NB4 (cell line): ENCODE measurements at regions not wholly inside any gene's neighbourhood (a gene's known extent, or its start where the extent isn't known, plus 50 kb on each side); places are given as distances from the start of the nearest gene placed in this dataset.

Experiments
- DNase-seq: peaks from one replicate; pipeline ENCODE4 v3.0.0; 2010; ENCODE audit warnings: low read depth
- H3K4me3 ChIP-seq: one replicate; pipeline ENCODE4 v1.5.1; 2011; ENCODE audit warnings: mild to moderate bottlenecking, low read depth, low read length, moderate library complexity
- CTCF ChIP-seq: IDR thresholded peaks from one replicate; pipeline ENCODE4 v1.5.1; 2012; ENCODE audit warnings: low read depth, low read length
- MAX ChIP-seq: IDR thresholded peaks from 2 replicates; pipeline ENCODE4 v1.6.1; 2011; ENCODE audit warnings: low read depth, low read length
- MYC ChIP-seq: IDR thresholded peaks from 2 replicates; pipeline ENCODE4 v1.6.1; 2011; ENCODE audit warnings: low read depth, low read length
- POLR2A ChIP-seq: IDR thresholded peaks from 2 replicates; pipeline ENCODE4 v1.6.1; 2011; ENCODE audit warnings: mild to moderate bottlenecking; ENCODE audit not compliant: insufficient read length; ENCODE audit errors: extremely low read depth

GRCh38 chr4:86482306-86483172 is 111.6 kb upstream of the PTPN13 start:
- H3K4me3 ChIP-seq, result no peak overlapping the region
- DNase-seq, result peak; percentile 62

GRCh38 chr4:86483173-86483490 is 111.0 kb upstream of the PTPN13 start:
- no peak for DNase-seq
- TF ChIP-seq MAX (no peak), POLR2A (no peak), MYC (no peak), CTCF (no peak)
- H3K4me3 ChIP-seq, result no peak overlapping the region

More at GRCh38 chr4:86482306-86483172, 111.6 kb upstream of the PTPN13 start:
- no peak for TF ChIP-seq MYC
- peak; percentile 44 for TF ChIP-seq CTCF
- no peak for TF ChIP-seq POLR2A
- TF ChIP-seq MAX, result no peak

DNA sequence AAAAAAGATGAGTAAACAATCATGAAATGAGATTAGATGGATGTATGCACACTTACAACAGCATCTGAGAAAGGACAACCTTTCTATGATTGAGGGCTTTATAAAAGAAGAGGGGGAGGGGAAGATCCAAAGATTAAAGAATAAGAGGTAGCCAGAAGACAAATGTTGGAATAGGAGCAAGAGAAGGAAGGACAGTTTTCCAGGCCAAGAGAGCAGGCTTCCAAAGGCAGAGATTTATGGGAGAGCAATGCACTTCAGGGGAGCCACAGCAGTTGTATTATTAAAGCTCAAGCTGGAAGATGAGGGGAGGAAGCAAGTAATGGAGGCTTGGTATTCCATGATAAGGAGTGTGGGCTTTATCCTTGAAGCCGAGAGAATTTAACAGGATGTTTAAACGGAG is 110.3 kb upstream of the PTPN13 start:
- no peak overlapping the region for H3K4me3 ChIP-seq
- no peak for DNase-seq
- TF ChIP-seq POLR2A, result no peak

DNA sequence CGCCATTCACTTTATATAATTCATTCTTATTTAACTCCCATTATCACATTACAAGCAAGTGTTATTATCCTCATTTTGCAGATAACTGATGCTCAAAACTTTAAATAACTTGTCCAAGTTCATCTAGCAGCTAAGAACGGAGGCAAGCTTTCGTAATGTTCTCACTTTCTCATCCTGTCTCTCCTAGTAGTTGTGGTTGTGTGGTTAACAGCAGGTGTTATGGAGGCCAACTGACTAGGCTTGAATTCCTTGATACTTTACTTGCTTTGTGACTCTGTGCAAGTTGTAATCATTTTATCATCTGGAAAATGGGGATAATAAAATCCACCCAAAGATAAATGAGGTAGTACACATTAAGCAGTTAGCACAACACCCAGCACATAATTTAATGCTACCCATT is 109.9 kb upstream of the PTPN13 start:
- DNase-seq, result peak; percentile 66
- TF ChIP-seq MAX (no peak), CTCF (no peak), POLR2A (no peak)
- H3K4me3 ChIP-seq, result no peak overlapping the region

GRCh38 chr4:86487738-86488348 is 106.3 kb upstream of the PTPN13 start:
- no peak overlapping the region for H3K4me3 ChIP-seq
- TF ChIP-seq MAX (no peak), POLR2A (no peak), MYC (no peak), CTCF (no peak)
- no peak for DNase-seq

DNA sequence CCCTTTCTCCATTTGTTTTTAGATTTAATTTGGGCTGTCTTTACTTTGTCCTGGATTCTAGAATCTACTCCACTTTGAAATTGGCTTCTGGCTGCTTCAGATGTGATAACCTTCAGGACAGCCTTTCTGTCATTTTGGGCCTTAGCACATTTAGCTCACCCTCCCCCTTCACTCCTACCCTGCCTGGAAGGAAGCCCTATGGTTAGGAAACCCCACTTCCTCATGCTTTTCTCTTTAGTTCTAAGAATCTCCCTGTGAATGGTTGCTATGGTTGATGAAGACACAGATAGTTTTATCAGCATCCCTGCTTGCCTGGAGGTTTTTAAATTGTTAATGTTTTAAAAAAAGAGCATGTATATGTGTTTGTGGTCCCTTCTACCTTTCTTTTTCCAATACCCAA is 100.7 kb upstream of the PTPN13 start:
- TF ChIP-seq MAX, result no peak
- no peak for TF ChIP-seq MYC
- no peak for TF ChIP-seq POLR2A
- TF ChIP-seq CTCF, result no peak
- H3K4me3 ChIP-seq, result no peak overlapping the region
- peak; percentile 56 for DNase-seq
